C4-2B (cell line): ENCODE measurements at regions not wholly inside any gene's neighbourhood (a gene's known extent, or its start where the extent isn't known, plus 50 kb on each side); places are given as distances from the start of the nearest gene placed in this dataset.

ENCODE experiments used
- H3K27ac ChIP-seq: fragments of 450-650 bp; 2 replicates; pipeline ENCODE4 v1.5.1; 2017
- ZFX ChIP-seq: fragments of 450-650 bp; IDR thresholded peaks from 2 replicates; pipeline ENCODE4 v1.6.1; 2017
- TF ChIP-seq, protein P1 (sequence below): fragments of 450-650 bp; conservative IDR thresholded peaks from 2 replicates; pipeline ENCODE4 v1.5.1; 2017; ENCODE audit warnings: mild to moderate bottlenecking

DNA sequence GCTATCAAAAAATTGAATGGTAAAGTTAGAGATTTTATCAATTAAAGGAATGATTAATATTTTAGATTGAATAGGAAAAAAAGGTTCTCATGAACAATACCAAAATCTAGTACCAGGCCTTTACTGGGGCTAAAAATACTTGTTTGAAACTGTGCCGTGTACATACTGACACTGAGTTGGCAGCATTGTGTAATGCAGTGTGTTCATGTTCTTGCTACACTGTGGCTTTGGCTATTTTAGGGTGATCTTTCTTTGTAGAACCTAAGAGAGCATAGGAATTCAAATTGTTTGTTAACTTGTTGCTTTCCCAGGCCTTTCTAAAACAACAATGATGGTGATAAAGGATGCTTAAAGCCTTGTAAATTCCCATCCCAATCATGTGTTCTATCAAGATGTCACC, 80.9 kb downstream of the KIF4B start:
- TF ChIP-seq ZFX: no peak
- TF ChIP-seq, protein P1, sequence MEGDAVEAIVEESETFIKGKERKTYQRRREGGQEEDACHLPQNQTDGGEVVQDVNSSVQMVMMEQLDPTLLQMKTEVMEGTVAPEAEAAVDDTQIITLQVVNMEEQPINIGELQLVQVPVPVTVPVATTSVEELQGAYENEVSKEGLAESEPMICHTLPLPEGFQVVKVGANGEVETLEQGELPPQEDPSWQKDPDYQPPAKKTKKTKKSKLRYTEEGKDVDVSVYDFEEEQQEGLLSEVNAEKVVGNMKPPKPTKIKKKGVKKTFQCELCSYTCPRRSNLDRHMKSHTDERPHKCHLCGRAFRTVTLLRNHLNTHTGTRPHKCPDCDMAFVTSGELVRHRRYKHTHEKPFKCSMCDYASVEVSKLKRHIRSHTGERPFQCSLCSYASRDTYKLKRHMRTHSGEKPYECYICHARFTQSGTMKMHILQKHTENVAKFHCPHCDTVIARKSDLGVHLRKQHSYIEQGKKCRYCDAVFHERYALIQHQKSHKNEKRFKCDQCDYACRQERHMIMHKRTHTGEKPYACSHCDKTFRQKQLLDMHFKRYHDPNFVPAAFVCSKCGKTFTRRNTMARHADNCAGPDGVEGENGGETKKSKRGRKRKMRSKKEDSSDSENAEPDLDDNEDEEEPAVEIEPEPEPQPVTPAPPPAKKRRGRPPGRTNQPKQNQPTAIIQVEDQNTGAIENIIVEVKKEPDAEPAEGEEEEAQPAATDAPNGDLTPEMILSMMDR: no peak
- no peak overlapping the region for H3K27ac ChIP-seq

DNA sequence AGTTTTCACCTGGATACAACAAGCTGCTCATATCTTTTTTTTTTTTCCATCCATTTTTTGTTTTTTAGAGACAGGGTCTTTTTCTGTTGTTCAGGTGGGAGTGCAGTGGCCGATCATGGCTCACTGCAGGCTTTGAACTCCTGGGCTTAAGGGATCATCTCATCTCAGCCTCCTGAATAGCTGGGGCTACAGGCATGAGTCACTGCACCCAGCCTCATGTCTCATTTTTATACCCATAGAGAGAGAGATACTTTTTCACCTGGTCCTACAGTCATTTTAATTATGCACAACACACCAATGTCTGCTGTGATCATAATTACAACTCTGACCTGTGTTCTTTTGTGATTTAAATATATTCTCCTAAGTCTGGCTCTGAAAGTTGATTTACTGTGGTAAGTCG, 84.4 kb downstream of the KIF4B start:
- H3K27ac ChIP-seq: no peak overlapping the region
- TF ChIP-seq ZFX: no peak
- TF ChIP-seq, protein P1: no peak

DNA sequence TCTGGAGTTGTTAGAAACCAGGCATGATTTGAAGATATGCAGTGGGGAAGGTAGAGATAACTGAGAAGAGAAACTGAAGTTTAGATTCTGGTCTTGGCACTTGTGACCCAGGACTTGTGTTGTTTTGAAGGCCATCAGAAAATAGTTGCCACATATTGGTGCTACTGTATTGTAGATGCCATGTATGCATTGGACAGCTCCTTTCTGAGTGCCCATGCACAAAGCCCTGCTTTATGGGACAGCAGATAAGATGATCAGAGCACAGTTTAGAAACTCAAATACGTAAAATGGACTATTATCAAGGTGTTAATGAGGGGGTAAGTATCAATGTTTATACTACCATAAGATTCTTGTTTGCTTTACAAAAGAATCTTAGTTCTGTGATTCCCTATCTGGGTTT, 84.9 kb downstream of the KIF4B start:
- TF ChIP-seq, protein P1: no peak
- no peak for TF ChIP-seq ZFX
- H3K27ac ChIP-seq: no peak overlapping the region

DNA sequence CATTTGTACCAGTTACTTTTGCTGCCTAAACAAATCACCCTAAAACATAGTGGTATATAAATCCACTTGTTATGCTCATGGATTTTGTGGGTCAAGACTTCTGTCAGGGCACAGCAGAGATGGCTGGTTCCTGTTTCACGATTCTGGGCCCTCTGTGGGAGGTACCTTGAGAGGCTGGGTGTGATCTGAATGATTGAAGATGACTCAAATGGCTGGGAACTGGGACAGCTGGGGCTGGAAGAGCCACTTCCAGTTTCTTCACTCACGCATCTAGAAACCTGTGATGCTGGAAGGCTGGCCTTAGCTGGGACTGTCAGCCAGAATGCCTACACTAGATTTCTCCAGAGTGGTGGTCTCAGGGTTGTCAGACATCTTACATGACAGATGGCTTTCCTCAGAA, 88.1 kb downstream of the KIF4B start:
- no peak overlapping the region for H3K27ac ChIP-seq
- TF ChIP-seq, protein P1: no peak
- 0 out of 2 replicates have a peak, but pooled peaks have one; percentile 9 for TF ChIP-seq ZFX

DNA sequence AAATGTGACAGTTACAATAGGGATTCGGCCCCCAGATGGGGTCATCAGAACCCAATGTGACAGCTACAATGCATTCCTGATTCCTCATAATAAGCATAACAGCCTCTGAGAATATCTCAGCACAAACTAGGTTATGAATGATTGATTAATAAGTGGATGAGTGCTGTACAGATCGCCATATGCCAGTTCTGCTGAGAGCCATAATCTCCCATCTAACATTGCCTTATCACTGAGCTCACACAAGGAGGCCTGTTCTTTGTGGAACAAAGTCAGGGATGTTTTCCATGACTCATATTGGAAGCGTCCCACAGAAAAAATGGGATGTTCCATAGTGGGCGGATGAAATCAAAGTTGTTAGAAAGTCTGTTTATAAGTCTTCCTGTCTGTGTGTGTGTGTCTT, 89.6 kb downstream of the KIF4B start:
- TF ChIP-seq ZFX: no peak
- TF ChIP-seq, protein P1: no peak
- H3K27ac ChIP-seq: no peak overlapping the region

DNA sequence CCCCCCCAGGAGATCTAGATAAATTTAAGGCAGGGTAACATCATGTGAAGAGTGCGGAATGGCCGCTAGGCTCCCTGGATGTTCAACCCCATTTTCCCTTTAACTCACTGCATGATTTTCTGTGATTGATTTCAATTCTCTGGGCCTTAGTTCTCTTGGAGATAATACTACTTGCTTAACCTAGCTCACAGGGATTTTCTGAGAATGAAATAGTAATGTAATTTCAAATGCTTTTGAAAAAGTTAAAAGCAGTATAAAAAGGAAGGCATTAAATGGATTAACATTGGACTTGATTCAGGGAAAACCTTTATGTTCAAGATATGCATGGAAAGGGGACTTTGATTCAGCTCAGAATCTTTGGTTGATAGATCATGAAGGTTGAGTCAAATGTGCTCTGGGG, 90.9 kb downstream of the KIF4B start:
- no peak overlapping the region for H3K27ac ChIP-seq
- TF ChIP-seq ZFX: no peak
- TF ChIP-seq, protein P1: no peak

DNA sequence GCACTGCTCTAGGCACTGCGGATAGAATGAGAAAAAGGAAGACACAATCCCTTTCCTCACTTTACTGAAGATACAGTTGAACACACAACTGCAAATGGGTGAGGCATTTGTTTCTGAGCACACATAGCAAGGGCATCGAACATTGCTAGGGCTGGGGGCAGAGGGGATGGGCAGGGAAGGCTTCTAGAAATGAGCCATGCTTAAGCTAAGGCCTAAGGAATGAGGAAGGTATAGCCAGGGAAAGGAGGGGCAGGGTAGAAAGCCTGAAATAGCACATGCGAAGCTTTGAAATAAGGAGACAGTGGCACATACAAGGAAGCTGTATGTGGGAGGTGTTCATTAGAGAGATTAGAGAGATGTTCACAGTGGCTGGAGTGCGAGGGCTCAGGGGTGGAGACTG, 92.7 kb downstream of the KIF4B start:
- TF ChIP-seq, protein P1: no peak
- no peak for TF ChIP-seq ZFX
- no peak overlapping the region for H3K27ac ChIP-seq
